GM19025 (cell line): ENCODE measurements at regions not wholly inside any gene's neighbourhood (a gene's known extent, or its start where the extent isn't known, plus 50 kb on each side); places are given as distances from the start of the nearest gene placed in this dataset.

Experiments used
- ATAC-seq: cut with Tn5 transposase; IDR thresholded peaks from one replicate; pipeline ENCODE4 v1.9.1; 2021; ENCODE audit warnings: mild to moderate bottlenecking, low read depth, moderate library complexity; ENCODE audit not compliant: unreplicated experiment

GRCh38 chr13:61727767-61728166, 312.1 kb upstream of the PCDH20 start:
- ATAC-seq: no peak

- ATAC-seq: no peak
Measured at GRCh38 chr13:61725806-61726205, 310.2 kb upstream of the PCDH20 start.

- no peak for ATAC-seq
Measured at GRCh38 chr13:61722119-61722518, 306.5 kb upstream of the PCDH20 start.

- no peak for ATAC-seq
Measured at GRCh38 chr13:61712621-61713020, 297.0 kb upstream of the PCDH20 start.

- no peak for ATAC-seq
Measured at GRCh38 chr13:61709258-61709657, 293.6 kb upstream of the PCDH20 start.

- no peak for ATAC-seq
Measured at GRCh38 chr13:61706899-61707298, 291.2 kb upstream of the PCDH20 start.

- no peak for ATAC-seq
Measured at GRCh38 chr13:61700620-61701019, 285.0 kb upstream of the PCDH20 start.

GRCh38 chr13:61700181-61700580, 284.5 kb upstream of the PCDH20 start:
- ATAC-seq: no peak

- ATAC-seq: no peak
Measured at GRCh38 chr13:61696676-61697075, 281.0 kb upstream of the PCDH20 start.

GRCh38 chr13:61695147-61695546, 279.5 kb upstream of the PCDH20 start:
- no peak for ATAC-seq

GRCh38 chr13:61692691-61693090, 277.0 kb upstream of the PCDH20 start:
- ATAC-seq: no peak

GRCh38 chr13:61685682-61686012, 270.0 kb upstream of the PCDH20 start:
- no peak for ATAC-seq

GRCh38 chr13:61684976-61685681, 269.5 kb upstream of the PCDH20 start:
- no peak for ATAC-seq

GRCh38 chr13:61672756-61673155, 257.1 kb upstream of the PCDH20 start:
- no peak for ATAC-seq

- ATAC-seq: no peak
Measured at GRCh38 chr13:61670384-61671161, 254.9 kb upstream of the PCDH20 start.

GRCh38 chr13:61664801-61665705, 249.4 kb upstream of the PCDH20 start:
- no peak for ATAC-seq

GRCh38 chr13:61654481-61654880, 238.8 kb upstream of the PCDH20 start:
- ATAC-seq: no peak

GRCh38 chr13:61648547-61648946, 232.9 kb upstream of the PCDH20 start:
- no peak for ATAC-seq

- no peak for ATAC-seq
Measured at GRCh38 chr13:61612192-61612591, 196.5 kb upstream of the PCDH20 start.

GRCh38 chr13:61608138-61608537, 192.5 kb upstream of the PCDH20 start:
- no peak for ATAC-seq

GRCh38 chr13:61600360-61601033, 184.8 kb upstream of the PCDH20 start:
- ATAC-seq: no peak
